CD4-positive, alpha-beta T cell (primary cell): ENCODE measurements at regions not wholly inside any gene's neighbourhood (a gene's known extent, or its start where the extent isn't known, plus 50 kb on each side); places are given as distances from the start of the nearest gene placed in this dataset.

Source experiments
- ATAC-seq: fragments of 200-7000 bp; cut with Tn5 transposase; one replicate; pipeline ENCODE4 v1.10.0; 2022; ENCODE audit warnings: mild to moderate bottlenecking; ENCODE audit not compliant: poor library complexity
- CTCF ChIA-PET: fragments of 350-600 bp; sonication (Branson Sonifier 250); formaldehyde crosslinking; loops from one replicate; lab custom pipeline; 2021; ENCODE audit warnings: antibody characterized with exemption, inconsistent platforms; lab: Charles Lee
- POLR2A ChIA-PET: fragments of 350-600 bp; sonication (Branson Sonifier 250); formaldehyde crosslinking; loops from one replicate; lab custom pipeline; 2021; ENCODE audit warnings: antibody characterized with exemption, inconsistent platforms; lab: Charles Lee
- DNase-seq, 14 experiments: peaks; one replicate each; pipeline ENCODE4 v3.0.0-alpha.2; 2013 to 2020; ENCODE audit warnings: mixed read lengths in 2 of 14
- H3K27ac ChIP-seq, 2 donors: one replicate each; pipeline versions ENCODE4 v1.5.1 to v1.7.0; 2013; ENCODE audit warnings: low read length in 2 of 2, low read depth in 1 of 2, mild to moderate bottlenecking in 1 of 2
- H3K27me3 ChIP-seq, 2 experiments: 1 replicate in 1 of 2; 2 replicates in 1 of 2; pipeline versions ENCODE4 v1.6.1 to v1.7.0; 2013; ENCODE audit warnings: low read length in 2 of 2, control low read depth in 1 of 2, mild to moderate bottlenecking in 1 of 2, moderate library complexity in 1 of 2; ENCODE audit not compliant: insufficient read depth in 2 of 2, control insufficient read depth in 1 of 2
- H3K36me3 ChIP-seq: one replicate; pipeline ENCODE4 v1.6.1; 2013; ENCODE audit warnings: low read length, control low read depth; ENCODE audit not compliant: insufficient read depth
- H3K4me1 ChIP-seq: one replicate; pipeline ENCODE4 v1.6.1; 2013; ENCODE audit warnings: low read length, control low read depth; ENCODE audit not compliant: insufficient read depth
- H3K4me3 ChIP-seq: one replicate; pipeline ENCODE4 v1.5.1; 2013; ENCODE audit warnings: mild to moderate bottlenecking, low read length, moderate library complexity
- H3K9me3 ChIP-seq, 2 experiments: 1 replicate in 1 of 2; 2 replicates in 1 of 2; pipeline versions ENCODE4 v1.6.1 to v1.7.0; 2013; ENCODE audit warnings: low read length in 2 of 2, mild to moderate bottlenecking in 2 of 2, control low read depth in 1 of 2, moderate library complexity in 1 of 2; ENCODE audit not compliant: control insufficient read depth in 1 of 2, insufficient read depth in 1 of 2
- H3K27ac Mint-ChIP-seq: one replicate; pipeline ENCODE4 v1.8.0; 2020; ENCODE audit warnings: mixed read lengths
- H3K27me3 Mint-ChIP-seq: one replicate; pipeline ENCODE4 v1.8.0; 2021; ENCODE audit warnings: mixed read lengths
- H3K36me3 Mint-ChIP-seq: one replicate; pipeline ENCODE4 v1.8.0; 2021; ENCODE audit warnings: low read depth, mixed read lengths
- H3K4me1 Mint-ChIP-seq: one replicate; pipeline ENCODE4 v1.8.0; 2021; ENCODE audit warnings: low read depth, mixed read lengths
- H3K4me3 Mint-ChIP-seq: one replicate; pipeline ENCODE4 v1.8.0; 2020; ENCODE audit warnings: mild to moderate bottlenecking, mixed read lengths
- H3K9me3 Mint-ChIP-seq: one replicate; pipeline ENCODE4 v1.8.0; 2020; ENCODE audit warnings: mixed read lengths
- intact Hi-C, 2 experiments: fragments of 100-400 bp; cut with DNase I in 1 of 2; cut with micrococcal nuclease in 1 of 2; formaldehyde crosslinking; loops; one replicate each; pipeline versions ENCODE4 v1.15.1 to v1.9.0; 2023 to 2025; cut with DNase I, micrococcal nuclease
- TF ChIP-seq, protein P1 (sequence below): fragments of 200-600 bp; IDR thresholded peaks from one replicate; pipeline ENCODE4 v1.8.0; 2022; ENCODE audit warnings: antibody characterized with exemption, mild to moderate bottlenecking

DNA sequence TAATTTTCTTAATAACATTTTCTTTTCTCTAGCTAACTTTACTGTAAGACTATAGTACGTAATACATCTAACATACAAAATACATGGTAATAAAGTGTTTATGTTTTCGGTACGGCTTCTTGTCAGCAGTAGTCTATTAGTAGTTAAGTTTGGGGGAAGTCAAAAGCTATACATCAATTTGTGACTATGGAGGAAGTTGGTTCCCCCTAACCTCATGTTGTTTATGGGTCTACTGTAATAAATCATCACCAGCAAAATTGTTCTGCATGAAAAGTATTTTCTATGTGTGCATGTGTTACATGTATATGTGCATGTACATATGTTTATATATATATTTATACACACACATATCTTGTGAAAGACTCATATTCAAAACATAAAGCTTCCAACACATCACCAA, 303.0 kb downstream of the TRIB2 start:
- Histone ChIP-seq H3K4me3 (no peak overlapping the region), H3K36me3 (no peaks in the 10 kb centered on the region), H3K9me3 (no peaks in the 10 kb centered on the region), H3K27ac (no peak overlapping the region), H3K4me1 (no peaks in the 10 kb centered on the region), H3K27me3 (peaks cover 2 to 16% of the 10 kb centered on the region in 2 experiments)
- Mint-ChIP-seq H3K9me3 (no peaks in the 10 kb centered on the region), H3K4me3 (no peak overlapping the region), H3K27me3 (peaks cover 45% of the 10 kb centered on the region), H3K36me3 (no peaks in the 10 kb centered on the region), H3K27ac (no peak overlapping the region), H3K4me1 (no peaks in the 10 kb centered on the region)
- DNase-seq = no peak
- POLR2A ChIA-PET = no interaction called here
- intact Hi-C loops = no loop called here
- no peak for ATAC-seq
- TF ChIP-seq, protein P1, sequence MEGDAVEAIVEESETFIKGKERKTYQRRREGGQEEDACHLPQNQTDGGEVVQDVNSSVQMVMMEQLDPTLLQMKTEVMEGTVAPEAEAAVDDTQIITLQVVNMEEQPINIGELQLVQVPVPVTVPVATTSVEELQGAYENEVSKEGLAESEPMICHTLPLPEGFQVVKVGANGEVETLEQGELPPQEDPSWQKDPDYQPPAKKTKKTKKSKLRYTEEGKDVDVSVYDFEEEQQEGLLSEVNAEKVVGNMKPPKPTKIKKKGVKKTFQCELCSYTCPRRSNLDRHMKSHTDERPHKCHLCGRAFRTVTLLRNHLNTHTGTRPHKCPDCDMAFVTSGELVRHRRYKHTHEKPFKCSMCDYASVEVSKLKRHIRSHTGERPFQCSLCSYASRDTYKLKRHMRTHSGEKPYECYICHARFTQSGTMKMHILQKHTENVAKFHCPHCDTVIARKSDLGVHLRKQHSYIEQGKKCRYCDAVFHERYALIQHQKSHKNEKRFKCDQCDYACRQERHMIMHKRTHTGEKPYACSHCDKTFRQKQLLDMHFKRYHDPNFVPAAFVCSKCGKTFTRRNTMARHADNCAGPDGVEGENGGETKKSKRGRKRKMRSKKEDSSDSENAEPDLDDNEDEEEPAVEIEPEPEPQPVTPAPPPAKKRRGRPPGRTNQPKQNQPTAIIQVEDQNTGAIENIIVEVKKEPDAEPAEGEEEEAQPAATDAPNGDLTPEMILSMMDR = no peak
- CTCF ChIA-PET = interaction anchor here (1.1 kb wide), 1 partner anchor 13 kb away, joined by 3 read pairs; no protein-coding TSS in a partner anchor

DNA sequence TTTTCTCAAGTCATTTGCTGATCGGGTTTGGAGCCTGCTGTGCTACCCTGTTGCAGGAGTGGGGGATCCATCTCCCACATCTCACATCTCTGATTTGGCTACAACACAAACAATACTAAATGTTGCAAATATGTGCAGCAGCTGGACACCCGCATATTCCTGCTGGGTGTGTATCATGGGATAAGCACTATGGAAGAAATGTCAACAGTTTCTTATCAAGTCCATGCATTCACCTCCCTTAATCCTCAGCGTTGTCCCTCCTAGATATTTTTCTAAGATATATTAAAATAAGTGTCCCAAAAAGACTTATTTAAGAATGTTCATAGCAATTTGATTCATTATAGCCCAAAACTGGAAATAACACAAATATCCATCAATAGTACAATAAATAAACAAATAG, 303.7 kb downstream of the TRIB2 start:
- Histone ChIP-seq H3K4me1 (no peaks in the 10 kb centered on the region), H3K36me3 (no peaks in the 10 kb centered on the region), H3K9me3 (no peaks in the 10 kb centered on the region), H3K4me3 (no peak overlapping the region), H3K27me3 (peaks cover 2 to 14% of the 10 kb centered on the region in 2 experiments), H3K27ac (no peak overlapping the region)
- Mint-ChIP-seq H3K36me3 (no peaks in the 10 kb centered on the region), H3K9me3 (no peaks in the 10 kb centered on the region), H3K4me1 (no peaks in the 10 kb centered on the region), H3K27me3 (peaks cover 46% of the 10 kb centered on the region), H3K4me3 (no peak overlapping the region), H3K27ac (no peak overlapping the region)
- ChIA-PET POLR2A (no interaction called here), CTCF (interaction anchor here (1.1 kb wide), 1 partner anchor 14 kb away, joined by 3 read pairs; no protein-coding TSS in a partner anchor)
- ATAC-seq = no peak
- intact Hi-C loops = no loop called here
- no peak for DNase-seq
- TF ChIP-seq, protein P1 = no peak

DNA sequence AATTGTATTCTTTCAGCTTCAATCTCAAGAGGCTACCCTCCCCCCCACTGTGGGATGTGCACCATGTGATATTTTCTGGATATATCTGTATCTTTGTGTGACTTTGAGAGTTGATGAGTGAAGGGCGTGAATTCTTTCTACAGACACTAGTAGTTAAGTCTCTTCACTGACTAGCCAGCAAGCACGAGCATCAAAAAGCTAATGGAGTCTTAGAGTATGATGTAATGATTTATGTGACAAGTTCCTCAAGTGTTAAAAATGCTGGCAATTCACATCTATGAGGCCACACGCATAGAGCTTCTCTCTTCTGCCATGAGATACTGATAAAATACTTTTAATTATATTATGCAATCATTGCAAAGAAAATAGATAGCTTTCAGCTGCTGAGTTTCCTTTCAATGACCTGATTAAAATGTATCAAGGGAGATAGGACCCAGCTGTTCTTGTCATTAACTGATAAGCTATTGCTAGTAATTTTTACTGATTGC, 304.8 kb downstream of the TRIB2 start:
- ChIA-PET POLR2A (no interaction called here), CTCF (no interaction called here)
- H3K9me3 ChIP-seq = no peaks in the 10 kb centered on the region
- Mint-ChIP-seq H3K36me3 (no peaks in the 10 kb centered on the region), H3K27me3 (peaks cover 44% of the 10 kb centered on the region), H3K4me3 (no peak overlapping the region), H3K27ac (no peak overlapping the region), H3K9me3 (no peaks in the 10 kb centered on the region), H3K4me1 (no peaks in the 10 kb centered on the region)
- no peak overlapping the region for H3K4me3 ChIP-seq
- TF ChIP-seq, protein P1 = no peak
- no peaks in the 10 kb centered on the region for H3K36me3 ChIP-seq
- H3K27me3 ChIP-seq = peaks cover 2 to 18% of the 10 kb centered on the region in 2 experiments
- DNase-seq (no peak), ATAC-seq (no peak)
- H3K27ac ChIP-seq = no peak overlapping the region
- intact Hi-C loops = no loop called here
- no peaks in the 10 kb centered on the region for H3K4me1 ChIP-seq
